KG1 (cell line): ENCODE measurements at regions not wholly inside any gene's neighbourhood (a gene's known extent, or its start where the extent isn't known, plus 50 kb on each side); places are given as distances from the start of the nearest gene placed in this dataset.

Experiments
- DNase-seq: peaks from one replicate; lab custom pipeline; 2025; lab: John Stamatoyannopoulos, UW

GRCh38 chr12:3991798-3992580 is 118.8 kb upstream of the PARP11 start:
- DNase-seq, result no peak

- no peak for DNase-seq
Measured at GRCh38 chr12:3990501-3991280, 117.5 kb upstream of the PARP11 start.

GRCh38 chr12:3989218-3989550 is 116.0 kb upstream of the PARP11 start:
- DNase-seq, result no peak

DNA sequence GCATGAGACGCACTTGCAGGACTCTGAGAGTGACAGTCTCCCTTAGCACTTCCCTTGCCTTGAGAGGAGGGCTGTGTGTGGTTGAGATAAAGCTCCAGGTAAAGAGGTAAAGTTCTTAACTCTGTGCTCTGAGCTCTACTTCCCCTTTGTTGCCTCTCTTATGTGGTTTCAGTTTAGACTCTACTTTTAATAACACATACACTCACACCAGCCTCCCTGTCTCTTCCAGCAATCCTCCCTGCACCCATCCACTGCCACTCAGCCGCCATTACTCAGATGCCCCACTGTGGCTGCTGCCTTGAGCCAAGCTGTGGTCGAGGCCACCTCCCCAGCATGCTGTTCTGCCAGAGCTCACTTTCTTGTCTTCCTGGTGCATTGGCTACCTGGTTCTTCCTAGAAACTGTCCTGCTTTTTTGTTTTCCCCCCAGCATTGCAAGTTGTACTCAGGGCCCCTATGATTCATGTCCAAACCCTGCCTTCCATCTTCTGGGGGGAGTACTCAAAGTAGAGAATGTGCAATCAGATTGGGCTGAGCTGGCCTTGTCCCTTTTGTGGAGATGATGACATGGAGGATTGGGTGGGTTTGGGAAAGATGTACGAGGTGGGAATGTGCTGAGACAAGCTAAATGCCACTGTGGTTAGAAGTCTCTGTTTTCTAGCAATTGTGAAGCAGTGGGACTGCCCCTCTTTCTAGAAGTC is 115.5 kb upstream of the PARP11 start:
- DNase-seq, result peak; percentile 29

- no peak for DNase-seq
Measured at GRCh38 chr12:3987571-3987970, 114.4 kb upstream of the PARP11 start.

DNA sequence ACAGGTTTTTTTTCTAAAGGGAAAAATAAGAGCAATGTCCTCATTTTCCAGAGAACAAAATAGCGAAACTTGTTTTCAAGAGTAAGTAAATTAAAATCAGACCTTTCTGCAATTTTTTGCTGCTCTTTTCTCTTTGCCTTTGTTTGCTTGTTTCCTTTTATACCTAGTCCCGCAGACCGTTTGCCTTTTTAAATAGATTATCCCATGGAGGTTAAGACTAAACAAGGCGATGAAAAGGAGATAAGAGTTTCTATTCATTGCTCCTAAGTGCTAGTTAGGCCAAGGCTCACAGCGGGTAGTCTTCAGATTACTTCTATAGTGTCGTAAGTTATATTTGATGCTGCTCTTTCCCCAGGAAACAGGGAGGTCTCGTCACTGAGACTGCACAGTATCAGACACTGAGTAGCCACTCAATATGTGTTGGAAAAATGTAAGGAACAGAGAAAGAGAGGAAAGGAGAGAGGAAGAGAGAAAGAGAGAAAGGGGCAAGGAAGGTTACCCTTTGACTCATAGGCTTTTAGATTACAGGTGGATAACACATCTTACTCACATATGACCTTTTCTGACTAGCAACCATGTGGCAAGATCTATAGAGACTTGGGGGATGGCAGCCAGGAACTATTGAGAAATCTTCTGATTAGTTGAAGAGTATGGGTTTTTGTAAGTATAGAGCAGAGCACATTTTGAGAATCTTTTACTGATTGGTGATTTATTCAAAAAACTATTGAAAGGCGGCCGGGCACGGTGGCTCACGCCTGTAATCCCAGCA is 107.5 kb upstream of the PARP11 start:
- no peak for DNase-seq

GRCh38 chr12:3977621-3978020 is 104.4 kb upstream of the PARP11 start:
- DNase-seq, result no peak

DNA sequence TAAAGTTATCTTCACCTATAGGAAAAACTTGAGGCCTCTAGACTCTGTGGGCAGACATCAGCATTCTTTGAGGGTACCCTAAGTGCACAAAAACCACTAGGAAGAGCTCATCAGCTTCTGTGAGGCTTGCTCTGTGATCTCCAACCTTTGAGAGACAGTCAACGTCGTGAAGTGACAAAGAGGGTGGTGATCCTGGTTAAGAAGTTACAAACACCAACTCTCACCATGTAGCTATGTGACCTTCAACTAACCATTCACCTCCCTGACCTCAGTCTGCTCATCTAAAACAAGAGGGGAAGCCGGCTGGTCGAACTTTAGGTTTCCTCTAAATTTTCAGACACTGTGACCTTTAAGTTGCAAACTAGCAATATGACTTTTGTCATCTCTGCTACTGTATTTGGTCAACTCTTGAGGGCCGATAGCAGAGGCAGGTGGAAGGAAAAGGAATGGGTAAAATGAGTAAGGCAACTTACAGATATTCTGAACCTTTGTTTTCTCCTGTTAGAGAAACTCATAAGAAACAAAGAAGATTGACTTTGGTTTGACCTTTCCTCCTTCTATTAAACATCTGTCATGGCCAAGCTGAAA is 103.2 kb upstream of the PARP11 start:
- no peak for DNase-seq

GRCh38 chr12:3975652-3976051 is 102.5 kb upstream of the PARP11 start:
- no peak for DNase-seq

DNA sequence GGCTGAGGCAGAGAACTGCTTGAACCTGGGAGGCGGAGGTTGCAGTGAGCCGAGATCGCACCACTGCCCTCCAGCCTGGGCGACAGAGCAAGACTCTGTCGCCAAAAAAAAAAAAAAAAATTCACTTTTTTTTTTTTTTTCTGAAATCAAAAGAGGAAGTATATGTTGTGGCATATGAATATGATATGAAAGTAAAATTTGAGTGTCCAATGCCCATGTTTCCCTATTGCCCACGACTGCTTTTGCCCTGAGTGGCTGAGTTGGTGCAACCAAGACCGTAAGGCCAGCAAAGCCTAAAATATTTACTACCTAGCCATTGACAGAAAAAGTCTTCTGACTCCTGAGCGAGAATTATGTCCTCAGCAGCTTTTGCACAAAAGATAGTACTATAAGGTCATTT is 101.7 kb upstream of the PARP11 start:
- DNase-seq, result no peak

DNA sequence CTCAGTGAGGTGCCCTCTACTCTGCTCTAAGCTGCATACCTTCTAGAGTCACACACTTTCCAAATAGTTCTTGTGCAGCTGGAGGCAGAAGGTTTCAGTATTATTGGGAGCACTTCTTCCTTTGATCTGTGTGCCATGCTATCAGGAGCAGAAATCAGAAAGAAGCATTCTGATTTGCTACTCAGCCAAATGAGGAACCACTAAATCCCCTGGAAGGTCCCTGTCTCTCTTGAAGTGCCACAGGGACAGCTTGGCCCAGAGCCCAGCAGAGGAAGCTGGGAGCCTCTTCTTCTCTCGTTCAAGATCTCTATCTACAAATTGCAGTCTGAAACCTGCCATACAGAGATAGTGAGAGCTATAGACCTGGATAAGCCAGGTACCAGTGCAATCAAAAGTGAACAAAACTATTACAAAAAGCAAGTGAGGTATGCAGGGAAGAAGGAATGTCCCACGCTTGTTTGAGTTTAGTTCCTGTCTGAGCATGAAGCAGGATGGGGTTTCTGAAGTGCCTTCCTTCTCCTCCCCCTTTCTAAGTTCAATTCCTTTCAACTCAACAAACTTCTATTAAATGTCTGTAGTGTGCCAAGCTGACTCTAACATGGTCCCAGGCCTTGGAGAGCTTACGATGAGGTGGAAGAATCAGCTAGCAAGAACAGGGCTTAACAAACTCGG is 100.9 kb upstream of the PARP11 start:
- DNase-seq, result peak; percentile 69

DNA sequence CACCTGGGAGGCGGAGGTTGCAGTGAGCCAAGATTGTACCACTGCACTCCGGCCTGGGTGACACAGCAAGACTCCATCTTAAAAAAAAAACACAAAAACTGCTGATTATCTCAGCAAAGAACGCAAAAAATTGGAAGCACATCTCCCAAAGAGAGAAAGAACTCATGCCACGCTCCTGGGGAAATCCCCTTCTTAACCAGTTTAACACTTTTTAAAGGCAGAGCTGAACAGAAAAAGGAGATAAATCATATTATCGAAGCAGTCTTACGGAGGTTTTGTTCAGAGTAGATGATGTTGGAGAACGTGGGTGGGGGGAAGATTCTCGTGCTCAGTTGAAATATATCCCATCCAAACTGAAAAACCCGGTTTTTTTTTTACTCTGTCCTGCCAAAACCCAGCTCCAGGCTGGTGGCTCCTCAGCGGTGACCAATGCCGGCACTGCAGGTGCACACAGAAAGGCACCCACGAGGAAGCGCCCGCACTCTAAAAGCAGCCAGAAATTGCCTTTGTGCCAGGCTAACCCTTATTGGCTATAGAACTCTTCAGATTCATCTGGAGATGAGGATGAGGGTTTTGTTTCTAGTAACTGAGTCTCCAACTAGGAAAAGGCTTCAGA is 100.2 kb upstream of the PARP11 start:
- DNase-seq, result no peak

DNA sequence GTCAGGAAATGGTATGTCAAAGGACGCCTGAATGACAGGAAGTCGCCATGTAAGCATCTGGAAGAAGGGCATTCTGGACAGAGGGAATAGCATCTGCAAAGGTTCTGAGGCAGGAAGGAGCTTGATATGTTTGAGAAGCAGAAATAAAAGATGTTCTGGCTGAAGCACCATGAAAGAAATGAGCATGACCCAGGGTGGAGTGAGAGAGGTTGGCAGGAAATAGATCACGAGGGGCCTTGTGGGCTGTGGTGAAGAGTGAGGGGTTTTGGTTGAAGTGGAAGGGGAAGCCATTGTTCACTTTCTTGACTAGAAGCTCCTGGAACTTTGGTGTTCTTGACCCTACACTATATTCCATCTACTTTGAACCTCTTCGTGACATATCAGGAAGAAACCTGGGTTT is 99.4 kb upstream of the PARP11 start:
- DNase-seq, result no peak

DNA sequence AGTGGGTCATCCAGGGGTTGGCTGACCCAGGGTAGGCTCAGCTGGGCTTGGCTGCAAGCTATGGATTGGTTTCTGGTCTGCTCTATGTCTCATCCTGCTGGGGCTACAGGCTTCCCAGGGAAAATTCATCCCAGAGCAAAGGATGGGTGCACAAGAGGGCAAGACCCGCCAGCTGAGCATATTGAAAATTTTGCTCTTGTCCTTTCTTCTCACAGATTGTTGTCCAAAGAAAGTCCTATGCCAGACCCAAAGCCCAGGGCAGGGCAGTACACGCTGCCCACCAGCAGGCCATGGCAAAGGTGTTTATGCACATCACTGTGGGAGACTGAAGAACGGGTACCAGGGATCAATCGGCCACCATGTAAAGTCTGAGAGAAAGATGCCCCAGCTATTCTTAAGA is 95.3 kb upstream of the PARP11 start:
- DNase-seq, result no peak

GRCh38 chr12:3967556-3968160 is 94.5 kb upstream of the PARP11 start:
- no peak for DNase-seq

- no peak for DNase-seq
Measured at GRCh38 chr12:3966376-3966775, 93.2 kb upstream of the PARP11 start.

- no peak for DNase-seq
Measured at GRCh38 chr12:3965046-3965445, 91.8 kb upstream of the PARP11 start.

DNA sequence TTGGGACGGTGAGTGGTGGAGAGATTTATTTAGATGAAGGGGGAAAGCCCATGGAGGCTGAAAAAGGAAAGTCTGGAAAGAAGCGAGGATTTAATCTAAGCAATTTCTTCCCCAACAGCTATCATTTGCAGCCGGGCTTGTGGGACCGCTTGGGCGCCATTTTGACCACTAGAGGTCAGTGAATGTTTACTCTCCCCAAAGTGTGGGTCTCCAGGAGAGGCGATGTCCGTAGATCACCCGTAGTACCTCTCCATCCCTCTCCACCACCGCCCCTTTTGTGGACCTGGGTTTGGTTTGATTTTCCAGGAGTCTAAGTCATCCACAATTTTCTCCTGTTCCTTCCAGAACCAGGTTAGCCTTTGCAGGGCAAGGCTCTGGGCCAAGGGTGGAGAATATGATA is 91.2 kb upstream of the PARP11 start:
- DNase-seq, result no peak

DNA sequence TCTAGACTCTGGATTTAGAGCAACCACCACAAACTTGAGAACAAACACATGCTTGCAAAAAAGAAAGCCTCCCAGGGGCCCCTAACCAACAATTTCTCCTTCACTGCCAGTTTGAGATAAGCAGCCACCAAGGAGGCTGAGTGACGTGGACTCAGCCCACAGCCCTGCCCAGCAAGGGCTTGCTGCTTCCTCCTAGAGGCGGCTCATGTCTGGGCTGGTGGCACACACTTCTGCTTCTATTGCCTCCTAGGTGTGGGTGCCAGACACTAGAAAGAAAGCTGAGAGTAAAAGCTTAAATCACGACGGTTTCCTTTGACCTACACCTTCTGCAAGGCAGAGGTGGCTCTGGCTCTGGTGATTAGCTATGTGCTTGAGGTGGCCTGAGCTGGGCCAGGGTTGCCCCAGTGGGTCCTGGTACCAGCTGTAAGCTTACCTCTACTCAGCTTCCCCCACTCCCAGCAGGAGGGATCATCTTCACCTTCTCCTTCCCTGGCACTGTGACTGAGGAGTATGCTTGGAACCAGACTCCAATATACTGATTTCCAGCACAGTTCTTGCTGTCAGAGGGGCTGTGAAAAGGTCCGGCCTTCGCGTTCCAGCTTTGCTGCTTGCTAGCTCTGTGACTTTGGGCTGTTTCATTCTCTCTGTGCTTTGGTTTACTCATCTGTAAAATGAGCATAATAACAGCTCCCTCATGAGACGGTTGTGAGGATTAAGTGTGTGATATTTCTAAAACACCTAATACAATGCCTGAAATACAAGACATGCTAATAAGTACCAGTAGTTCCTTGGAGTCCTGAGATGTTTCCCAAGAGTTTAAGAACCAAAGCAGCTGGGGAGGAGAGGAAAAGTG is 89.7 kb upstream of the PARP11 start:
- DNase-seq, result peak; percentile 57
